NK-92 (cell line): ENCODE measurements at regions not wholly inside any gene's neighbourhood (a gene's known extent, or its start where the extent isn't known, plus 50 kb on each side); places are given as distances from the start of the nearest gene placed in this dataset.

ENCODE experiments used
- DNase-seq: peaks from one replicate; lab custom pipeline; 2025; ENCODE audit not compliant: unreplicated experiment; lab: John Stamatoyannopoulos, UW

DNA sequence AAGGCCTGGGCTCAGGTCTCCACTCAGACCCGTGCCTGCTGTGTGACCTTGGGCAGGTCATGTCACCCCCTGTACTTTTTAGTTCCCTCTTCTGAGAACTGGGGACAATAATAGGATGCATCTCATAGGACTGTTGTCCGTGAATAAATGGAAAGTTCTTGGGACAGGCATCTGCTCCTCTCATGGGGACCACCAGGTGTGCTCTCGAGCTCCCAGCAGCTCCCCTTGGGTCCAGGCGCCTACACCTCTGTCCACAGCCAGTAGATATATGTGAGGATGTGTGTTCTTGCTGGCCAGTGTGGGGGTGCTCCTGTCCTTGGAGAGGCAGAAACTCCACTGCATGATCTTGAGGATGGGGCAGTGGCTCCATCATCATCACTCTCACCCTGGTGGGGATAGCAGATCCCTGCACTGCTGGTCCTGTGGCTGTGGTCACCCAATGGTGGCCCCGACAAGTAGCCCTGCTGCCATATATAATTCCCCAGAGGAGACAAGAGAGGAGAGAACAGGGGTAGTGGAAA lies 257.6 kb upstream of the TLE3 start:
- no peak for DNase-seq

DNA sequence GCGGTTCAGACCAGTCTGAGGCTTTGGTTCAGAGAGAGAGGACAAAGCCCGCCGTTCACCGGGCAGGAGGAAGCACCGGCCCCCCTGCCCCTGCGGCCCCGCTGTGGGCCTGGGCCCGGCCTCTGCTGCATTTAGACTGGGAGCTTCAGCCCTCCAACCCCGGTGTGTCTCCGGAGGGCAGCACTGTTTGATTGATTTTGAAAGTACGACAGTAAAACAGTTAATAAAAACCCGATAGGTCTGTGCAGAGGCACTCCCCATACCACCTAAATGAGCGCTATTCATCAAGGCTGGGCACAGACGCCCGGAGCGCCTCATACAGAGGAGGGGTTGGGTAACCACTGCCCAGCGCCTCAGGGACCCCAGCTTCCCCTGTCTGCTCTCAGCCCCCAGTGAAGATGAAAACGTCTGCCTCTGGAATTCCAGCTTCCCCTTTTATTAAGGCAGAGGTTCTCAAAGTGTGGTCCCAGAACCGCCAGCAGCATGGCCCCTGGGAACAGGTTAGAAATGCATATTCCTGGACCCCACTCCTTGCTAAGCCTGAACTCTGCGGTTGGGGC lies 256.7 kb upstream of the TLE3 start:
- no peak for DNase-seq

DNA sequence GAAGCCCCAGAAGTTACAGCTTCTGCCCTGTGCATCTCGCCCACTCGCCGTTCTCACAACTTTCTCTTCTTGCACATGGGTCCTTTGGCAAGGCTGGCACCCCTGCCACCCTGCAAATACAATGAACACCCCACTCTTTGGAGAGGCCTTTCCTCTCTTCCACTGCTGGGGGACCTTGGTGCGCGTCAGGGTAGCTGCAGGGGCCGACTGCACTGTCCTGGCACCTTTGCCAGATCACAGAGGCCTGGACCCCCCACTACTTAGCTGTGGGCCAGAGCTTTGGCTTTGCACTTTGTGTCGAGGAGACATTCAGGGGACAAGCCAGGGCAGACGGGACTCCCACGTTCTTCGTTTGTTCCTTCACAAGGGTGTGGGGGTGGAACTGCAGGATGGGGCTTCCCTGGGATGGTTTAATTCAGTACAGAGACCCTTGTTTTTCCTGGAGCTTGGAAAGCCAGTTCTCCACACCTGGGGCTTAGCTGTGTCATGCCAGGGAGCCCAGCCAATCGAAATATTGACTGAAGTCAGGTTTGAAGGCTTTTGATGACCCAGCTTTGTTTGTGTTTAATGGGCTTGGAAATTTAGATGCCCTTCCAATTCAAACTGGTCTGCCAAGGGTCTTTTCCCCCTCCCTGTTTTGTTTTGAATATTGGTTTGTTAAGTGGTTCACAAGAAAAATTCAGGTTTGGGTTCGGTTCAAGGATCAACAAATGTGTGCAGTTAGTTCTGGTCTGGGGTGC lies 256.1 kb upstream of the TLE3 start:
- no peak for DNase-seq

DNA sequence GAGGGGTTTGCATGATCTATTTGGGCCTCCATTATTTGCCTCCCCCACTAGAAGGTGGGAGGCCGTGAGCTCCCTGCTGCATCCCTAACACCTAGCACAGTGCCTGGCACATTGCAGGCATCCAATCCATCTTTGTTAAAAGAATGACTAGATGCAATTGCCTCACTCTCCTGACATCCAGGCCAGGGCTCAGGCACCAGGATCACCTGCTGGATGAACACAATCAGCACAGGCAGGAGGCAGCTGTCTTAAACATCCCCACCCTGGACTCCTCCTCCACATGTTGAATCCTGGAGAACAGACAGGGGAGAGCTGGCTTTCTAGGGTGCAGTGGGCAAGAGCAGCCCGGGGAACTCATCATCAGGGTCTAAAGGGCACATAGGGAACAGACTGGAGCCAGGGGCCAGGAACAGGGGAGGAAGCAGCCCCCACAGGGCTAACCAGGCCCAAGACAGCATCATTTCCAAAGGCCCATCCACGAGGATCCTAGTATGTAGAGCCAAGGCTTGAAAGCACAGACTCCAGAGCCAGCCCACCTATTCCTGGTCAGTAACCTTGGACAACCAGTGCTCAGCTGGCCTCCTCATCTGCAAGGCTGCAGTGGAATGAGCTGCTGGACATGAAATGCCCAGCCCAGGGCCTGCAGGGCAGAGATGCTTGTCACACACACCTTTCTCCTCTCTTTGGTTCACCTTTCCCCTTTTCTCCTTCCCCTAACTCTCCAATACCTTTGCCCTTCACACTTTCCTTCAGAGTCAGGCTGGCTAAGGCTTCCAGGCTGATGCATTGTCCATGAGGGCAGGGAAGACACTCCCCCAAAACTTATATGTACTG lies 254.4 kb upstream of the TLE3 start:
- no peak for DNase-seq

DNA sequence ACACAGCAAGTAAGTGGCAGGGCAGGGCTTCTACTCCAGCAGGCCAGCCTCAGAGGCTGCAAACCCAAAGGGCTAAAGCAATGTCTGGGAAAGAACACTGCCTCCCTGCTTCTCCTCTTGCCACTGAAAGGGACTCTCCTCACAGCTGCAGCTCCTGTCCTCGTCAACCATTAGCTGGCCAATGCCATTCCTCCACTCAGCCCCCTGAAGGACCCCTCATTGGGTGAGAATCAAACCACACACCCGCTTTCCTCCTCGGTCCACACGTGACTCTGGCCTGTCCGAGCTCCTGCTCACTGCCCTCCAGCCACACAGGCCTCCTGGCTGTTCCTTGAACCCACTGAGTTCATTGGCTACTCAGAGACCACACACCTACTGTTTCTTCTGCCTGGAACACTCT lies 253.7 kb upstream of the TLE3 start:
- no peak for DNase-seq

DNA sequence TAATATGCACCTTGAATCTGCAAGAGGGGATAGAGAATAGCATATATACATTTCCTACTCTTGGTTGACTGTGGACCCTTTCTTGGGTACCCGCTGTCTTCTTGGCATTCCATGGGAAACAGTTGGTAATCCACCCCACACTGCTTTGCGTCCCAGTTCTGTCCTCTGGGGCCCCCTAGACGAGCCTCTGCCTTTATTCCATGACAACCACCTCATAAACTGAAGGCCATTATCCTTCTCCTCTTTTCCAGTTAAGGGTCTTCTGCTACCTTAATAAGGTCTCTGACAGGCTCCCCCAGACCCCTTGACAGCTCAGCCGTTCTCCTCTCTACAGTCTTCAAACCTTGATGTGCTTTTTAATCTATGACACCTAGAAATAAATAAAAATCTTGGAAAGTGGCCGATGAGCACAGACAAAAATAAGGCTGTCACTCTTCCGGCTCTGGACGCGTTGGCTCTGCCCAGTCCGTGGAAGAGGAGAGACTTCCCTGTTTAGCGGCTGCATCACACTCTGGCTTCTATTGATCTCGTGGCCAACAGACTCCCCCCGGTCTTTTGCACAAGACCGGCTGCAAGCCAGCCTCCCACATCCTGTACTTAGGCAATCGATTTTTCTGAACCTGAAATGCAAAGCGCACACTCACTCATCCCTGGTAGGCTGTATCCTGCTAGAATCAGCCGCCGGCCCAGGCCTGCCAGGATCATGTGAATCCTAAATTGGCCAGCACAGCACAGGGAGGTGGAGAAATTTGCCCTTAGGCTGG lies 251.0 kb upstream of the TLE3 start:
- DNase-seq: no peak

DNA sequence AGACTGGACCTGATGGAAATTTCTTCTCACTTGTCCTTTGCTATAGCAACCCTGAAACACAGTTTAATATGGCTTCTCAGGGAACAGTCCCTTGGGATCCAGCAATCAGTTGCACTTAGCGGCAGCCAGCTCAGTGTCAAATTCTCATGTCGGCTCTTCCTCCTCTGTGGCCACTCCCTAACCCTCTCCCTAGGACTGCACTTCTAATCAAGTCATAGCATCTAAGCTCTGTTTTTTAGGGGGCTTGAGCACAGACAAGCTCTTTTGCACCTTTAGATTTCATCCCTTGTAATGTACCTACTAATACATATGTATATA lies 250.5 kb upstream of the TLE3 start:
- DNase-seq: no peak

DNA sequence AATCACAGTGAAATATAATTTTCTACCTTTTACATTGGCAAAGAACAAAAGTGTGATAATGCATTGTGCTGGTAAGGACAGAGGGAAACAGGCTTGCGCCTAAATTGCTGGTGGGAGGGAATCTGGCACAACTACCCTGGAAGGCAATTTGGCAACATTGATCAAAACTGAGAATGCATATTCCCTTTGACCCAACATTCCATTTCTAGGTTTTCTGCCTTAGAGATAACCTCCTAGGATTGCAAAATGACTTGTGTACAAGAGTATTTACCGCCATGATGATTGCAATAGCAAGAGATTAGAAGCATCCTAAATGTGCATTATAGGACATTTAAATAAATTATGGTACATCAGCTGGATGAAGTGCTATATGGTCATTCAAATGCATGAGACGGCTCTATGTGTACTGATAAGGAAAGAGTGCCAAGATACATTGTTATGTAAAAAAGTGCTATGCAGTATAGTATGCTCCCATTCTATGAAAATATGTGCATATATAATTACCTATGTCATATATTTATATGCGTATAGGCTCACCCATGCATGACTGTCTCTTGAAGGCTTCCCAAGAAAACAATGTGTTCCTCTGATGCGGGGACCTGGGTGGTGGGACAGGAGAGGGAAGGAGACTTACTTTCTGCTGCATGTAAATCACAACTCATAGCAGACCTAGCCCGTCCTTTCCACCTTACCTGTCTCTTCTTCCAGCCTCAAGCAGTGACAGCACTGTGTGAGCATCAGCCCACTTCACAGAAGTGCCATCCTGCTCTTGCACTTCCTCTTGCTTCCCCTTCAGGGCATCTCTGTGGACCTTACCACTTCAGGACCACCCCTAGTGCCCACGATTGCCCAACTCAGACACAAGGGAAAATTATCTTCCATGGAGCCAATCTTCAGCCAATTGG lies 249.9 kb upstream of the TLE3 start:
- DNase-seq: no peak

DNA sequence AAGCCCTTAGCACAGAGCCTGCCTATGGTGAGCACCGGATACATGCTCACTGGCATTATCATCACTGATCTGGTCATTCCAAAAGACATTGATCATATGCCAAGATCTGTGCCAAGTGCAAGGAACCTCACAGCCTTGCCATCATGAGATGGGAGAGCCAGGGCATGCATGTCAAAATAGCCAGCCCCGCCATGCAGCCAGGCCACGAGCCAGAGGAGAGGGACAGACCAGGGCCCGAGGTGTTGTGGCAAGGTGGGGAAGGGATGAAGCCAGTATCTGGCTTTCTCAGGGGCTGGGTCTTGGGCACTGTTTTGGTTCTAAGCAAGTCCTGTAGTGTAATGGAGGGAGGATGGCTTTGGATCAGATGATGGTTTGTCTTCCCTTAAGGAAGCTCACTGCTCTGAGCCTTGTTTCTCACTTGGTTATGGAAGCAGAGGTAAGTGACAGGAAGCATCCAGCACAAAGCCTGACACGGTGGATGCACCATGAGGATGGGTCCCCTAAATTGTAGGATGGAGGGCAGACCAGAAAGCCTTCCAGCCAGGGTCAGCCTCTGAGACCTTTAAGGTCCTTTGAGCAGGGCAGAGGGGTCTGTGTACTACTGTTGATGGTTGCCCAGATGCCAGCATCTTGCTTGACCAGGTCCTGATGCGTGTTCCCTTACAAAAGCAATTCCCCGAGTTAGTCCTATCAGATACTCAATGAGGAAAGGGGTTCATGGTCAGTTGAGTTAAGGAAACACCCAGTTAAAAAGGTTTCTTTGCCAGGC lies 247.7 kb upstream of the TLE3 start:
- DNase-seq: no peak

DNA sequence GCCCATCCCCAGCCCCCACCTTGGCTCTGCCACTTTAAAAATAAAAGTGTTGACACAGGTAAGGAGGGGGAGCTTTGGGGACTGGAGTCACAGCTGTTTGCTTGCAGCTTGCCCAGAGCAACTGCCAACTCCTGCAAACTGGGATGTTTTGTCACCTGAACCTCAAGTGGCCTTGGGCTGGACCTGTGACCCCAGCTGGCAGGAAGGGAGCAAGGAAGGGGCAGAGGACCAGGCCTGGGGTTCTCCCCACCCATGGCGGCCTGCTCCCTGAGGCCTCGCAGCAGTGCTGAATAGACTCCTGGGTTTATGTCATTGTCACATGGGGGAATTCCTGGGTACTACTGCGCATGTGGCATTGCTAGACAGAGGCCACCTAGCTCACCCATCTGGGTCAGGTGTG lies 246.9 kb upstream of the TLE3 start:
- no peak for DNase-seq

DNA sequence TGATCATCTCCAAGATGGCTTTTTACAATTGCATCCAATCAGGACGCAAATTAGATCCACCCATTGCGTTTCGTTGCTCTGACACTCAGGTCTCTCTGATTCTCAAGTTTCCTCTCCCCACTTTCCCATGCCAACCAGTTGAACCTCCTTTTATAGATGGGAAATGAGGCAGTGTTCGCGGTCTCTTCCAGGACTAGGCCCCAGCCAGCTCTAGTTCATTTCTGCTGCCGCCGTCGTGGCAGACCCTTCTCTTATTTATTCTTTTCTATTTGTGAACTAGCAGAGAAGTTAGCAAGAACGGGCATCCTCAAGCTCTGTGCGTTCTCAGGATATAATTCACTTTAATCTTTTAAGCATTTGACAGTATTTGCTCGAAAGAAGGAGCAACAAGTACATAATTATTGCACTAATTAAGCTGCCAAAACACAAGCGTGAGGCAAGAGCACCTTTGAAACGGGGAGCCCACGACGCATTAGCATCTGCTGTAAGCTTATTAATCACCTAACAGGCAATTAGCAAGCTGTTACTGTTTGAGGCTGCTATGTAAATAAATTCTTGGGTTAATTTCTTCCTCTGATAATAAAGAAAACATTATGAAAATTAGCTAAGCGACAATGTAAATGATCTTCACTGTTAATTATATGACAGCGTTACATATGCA lies 246.4 kb upstream of the TLE3 start:
- no peak for DNase-seq

DNA sequence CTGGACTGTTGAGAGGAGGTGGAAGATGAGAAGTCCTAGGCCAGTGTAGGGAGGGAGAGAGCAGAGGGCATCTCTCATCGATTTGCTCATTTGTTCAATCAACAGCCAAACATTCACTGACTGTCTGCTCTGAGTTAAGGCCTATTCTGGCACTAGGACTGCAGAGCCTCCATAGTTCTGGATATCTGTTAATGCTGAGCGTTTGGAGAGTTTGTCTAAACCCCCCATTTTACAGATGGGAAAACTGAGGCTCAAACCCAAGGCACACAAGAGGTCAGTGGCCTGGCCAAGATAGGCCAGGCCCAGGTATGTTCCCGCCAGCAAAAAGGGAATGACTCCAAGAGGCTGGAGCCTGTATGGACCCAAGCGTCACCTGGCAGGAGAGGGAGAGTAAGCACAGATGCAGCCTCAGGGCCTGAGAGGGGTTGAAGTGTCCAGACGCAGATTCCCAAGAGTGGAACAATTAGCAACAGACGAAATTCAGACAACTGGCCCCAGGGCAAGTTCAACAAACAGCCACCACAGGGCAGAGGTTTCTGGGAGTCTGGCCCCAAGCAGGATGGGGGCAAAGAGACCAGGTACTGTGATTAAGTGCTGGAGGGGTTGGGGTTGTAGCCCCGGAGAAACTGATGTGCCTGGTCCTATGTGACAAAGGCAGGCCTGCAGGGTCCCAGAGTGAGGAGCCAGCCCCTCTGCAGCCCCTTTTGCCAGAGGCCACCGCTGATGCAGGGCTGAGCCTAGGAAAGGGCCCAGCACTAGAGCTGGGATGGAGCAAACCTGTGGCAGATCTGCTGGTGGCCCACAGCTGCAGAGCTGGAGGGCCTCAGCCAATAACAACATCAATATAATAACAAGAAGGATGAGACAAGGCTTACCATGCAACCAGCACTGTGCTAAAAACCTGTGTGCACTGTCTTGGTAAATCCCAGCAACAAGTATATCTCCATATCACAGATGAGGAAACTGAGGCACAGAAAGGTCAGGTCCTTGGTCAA lies 245.1 kb upstream of the TLE3 start:
- no peak for DNase-seq

DNA sequence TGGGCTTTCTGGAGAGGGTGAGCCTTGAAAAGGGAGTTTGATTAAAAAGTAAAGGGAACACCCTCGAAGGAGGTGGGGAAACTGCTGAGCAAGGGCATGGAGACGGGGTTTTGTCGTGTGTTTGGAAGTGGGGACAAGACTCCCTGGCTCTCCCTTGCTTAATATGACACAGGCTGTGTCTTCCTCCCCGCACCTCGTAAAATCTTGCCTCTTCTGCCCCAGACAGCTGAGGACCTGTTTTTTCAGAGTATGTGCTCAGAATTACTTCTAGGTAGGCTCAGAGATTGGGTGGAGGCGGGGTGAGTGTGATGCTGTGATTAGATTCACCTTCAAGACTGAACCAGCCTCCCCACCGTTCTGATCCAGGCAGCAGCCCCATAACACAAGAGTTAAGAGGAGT lies 244.4 kb upstream of the TLE3 start:
- no peak for DNase-seq

DNA sequence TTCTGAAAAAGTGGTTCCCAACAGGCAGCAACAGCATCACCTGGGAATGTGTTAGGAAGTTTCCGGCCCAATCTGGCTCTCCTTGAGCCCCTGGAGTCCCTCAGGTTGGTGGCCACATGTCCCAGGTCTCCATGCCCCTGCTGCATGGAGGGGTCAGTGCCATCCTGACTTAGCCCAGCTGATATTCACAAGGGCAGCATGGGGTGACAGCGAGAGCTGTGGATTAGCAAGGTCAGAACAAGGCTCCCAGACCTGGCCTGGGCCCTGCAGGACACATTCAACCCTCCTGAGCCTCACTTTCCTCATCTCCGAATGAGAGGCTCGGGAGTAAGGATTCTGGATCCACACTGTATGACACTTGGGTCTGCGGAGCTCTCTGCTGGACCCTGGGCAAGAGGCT lies 243.8 kb upstream of the TLE3 start:
- DNase-seq: no peak

DNA sequence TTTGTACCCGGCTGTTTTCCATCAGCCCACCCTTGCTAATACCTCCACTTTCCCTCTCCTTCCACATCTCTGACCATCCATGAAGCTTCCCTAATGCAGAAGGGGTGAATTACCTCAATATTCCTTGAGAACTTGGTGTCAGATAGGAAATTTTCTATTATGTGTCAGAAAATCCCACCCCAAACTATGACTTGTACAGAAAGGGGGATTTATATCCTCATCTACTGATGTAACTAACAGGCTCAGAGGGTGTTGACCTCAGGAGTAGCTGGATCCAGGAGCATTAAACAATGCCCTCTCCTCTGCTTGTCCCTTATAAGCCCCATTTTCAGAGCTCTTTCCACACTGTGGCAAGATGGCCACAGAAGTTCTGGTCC lies 242.8 kb upstream of the TLE3 start:
- DNase-seq: no peak

DNA sequence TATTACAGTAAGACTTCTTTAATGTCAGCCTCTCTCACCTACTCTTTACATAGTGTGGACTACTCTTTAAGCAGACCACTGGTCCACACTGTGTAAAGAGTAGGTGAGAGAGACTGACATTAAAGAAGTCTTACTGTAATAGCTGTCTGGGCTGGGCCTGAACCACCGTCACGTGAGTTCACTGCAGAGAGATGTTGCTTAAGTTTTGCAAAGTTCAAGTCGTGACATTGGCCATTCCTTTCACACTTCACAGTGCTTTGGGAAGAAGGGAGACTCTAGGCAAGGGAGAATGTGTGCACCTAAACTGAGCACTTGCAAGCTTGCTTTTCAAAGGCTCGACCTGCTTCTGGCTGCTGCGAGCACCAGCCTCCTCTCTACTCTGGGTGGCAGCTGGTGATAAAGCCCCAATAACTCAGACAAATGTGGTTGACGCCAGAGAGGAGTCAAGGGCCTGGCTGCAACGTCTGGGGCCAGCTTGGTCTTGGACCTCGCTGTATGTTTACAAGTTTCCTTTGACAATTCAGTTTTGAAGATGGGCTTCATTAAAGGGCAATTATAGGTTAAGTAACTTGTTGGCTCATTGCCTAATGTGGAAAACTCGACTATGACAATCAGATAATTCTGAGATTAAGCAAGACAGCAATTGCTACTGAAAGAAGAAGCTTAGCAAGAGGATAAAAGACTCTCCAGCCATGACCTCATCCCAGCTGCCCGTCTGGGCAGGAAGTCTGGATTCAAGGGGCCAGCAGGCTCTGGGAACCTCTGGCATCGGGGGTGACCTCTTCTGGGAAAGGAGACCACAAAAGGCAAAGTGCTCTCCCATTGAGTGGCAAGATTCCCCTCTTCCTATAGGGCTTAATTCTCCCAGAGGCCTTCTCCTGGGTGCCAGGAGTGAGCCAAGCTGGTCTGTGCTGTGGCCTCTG lies 242.1 kb upstream of the TLE3 start:
- DNase-seq: no peak
